Right lobe of liver (tissue), 6 donors: ENCODE measurements at regions not wholly inside any gene's neighbourhood (a gene's known extent, or its start where the extent isn't known, plus 50 kb on each side); places are given as distances from the start of the nearest gene placed in this dataset.
A peak's percentile ranks its signal among the peaks of the same experiment; 100 is the strongest.

Source experiments
- ATAC-seq, 4 donors: fragments of 200-7000 bp; cut with Tn5 transposase; one replicate each; pipeline ENCODE4 v1.9.1; 2020; ENCODE audit warnings: mild to moderate bottlenecking in 4 of 4, moderate library complexity in 4 of 4
- DNase-seq, 3 donors: peaks; one replicate each; pipeline ENCODE4 v3.0.0-alpha.2; 2020
- H3K27ac ChIP-seq, 3 donors: fragments of 200-600 bp; one replicate each; pipeline ENCODE4 v1.8.0; 2022
- H3K27me3 ChIP-seq, 2 donors: fragments of 200-600 bp; one replicate each; pipeline ENCODE4 v1.8.0; 2022
- H3K36me3 ChIP-seq, 4 donors: fragments of 200-600 bp; sonication (generic) in 1 of 4; one replicate each; pipeline versions ENCODE4 v1.5.1 to v1.8.0; 2017 to 2022; ENCODE audit warnings: control low read depth in 1 of 4
- H3K4me1 ChIP-seq, 4 donors: fragments of 200-600 bp; sonication (generic) in 1 of 4; one replicate each; pipeline versions ENCODE4 v1.5.1 to v1.8.0; 2017 to 2022; ENCODE audit warnings: control low read depth in 1 of 4
- H3K4me3 ChIP-seq, 3 donors: fragments of 200-600 bp; one replicate each; pipeline ENCODE4 v1.8.0; 2022
- H3K9me3 ChIP-seq, 4 donors: fragments of 200-600 bp; sonication (generic) in 1 of 4; one replicate each; pipeline versions ENCODE4 v1.5.1 to v1.8.0; 2017 to 2022; ENCODE audit warnings: control low read depth in 1 of 4
- CTCF ChIP-seq, 4 donors: fragments of 200-600 bp in 3 of 4; fragments of 450-650 bp in 1 of 4; IDR thresholded peaks; one replicate each; pipeline versions ENCODE4 v1.5.1 to v1.8.0; 2016 to 2022; ENCODE audit warnings: antibody characterized with exemption in 4 of 4, mild to moderate bottlenecking in 2 of 4
- POLR2A ChIP-seq: fragments of 450-650 bp; IDR thresholded peaks from one replicate; pipeline ENCODE4 v1.6.1; 2017; ENCODE audit warnings: antibody characterized with exemption, mild to moderate bottlenecking
- WGBS: methylation state at CpG from one replicate; pipeline ENCODE4 v1.1.6; 2018; ENCODE audit warnings: low coverage, low lambda C conversion rate; ENCODE audit not compliant: insufficient coverage; ENCODE audit errors: missing lambda C conversion rate; 5-methylcytosine and 5-hydroxymethylcytosine counted together
- intact Hi-C, 2 donors: fragments of 100-400 bp; cut with DNase I; formaldehyde crosslinking; loops; one replicate each; pipeline versions ENCODE4 v1.11.2 to v1.14.1; 2022
- donor health status: DM: no; HTN: yes; CAD: no.
- donor health status: DM: no; HTN: no; CAD: no.
- donor health status: DM: no; HTN: no; CAD: no.
- donor health status: DM: no; HTN: yes; CAD: no.
- donor health status: DM: no; HTN: yes; CAD: no.

- no peaks in the 10 kb centered on the region for H3K9me3 ChIP-seq
- DNase-seq (no peak), ATAC-seq (no peak)
- H3K4me3 ChIP-seq: no peak overlapping the region
- intact Hi-C loops: no loop called here
- H3K27ac ChIP-seq: no peak overlapping the region
- no peaks in the 10 kb centered on the region for H3K36me3 ChIP-seq
- WGBS: 90% methylated on average over 4 of the region's 5 CpGs
- no peak for TF ChIP-seq POLR2A
- no peak for TF ChIP-seq CTCF (IDR thresholded peaks at IDR 0.05)
- no peaks in the 10 kb centered on the region for H3K27me3 ChIP-seq
- peaks cover 0 to 4% (median 0%) of the 10 kb centered on the region in 4 donors for H3K4me1 ChIP-seq
Observed at GRCh38 chr12:30578426-30578825, 117.2 kb downstream of the IPO8 start.

- peak; percentile 89 to 93 (median 92) for ATAC-seq
- Histone ChIP-seq H3K9me3 (no peaks in the 10 kb centered on the region), H3K27ac (peak overlapping the region; percentile 50 to 72 (median 71)), H3K4me3 (no peak overlapping the region), H3K27me3 (no peaks in the 10 kb centered on the region), H3K36me3 (no peaks in the 10 kb centered on the region), H3K4me1 (peaks cover 0 to 26% (median 2%) of the 10 kb centered on the region in 4 donors)
- no peak for TF ChIP-seq POLR2A
- TF ChIP-seq CTCF (IDR thresholded peaks at IDR 0.05): no peak
- intact Hi-C loops: no loop called here
- DNase-seq: no peak
- WGBS: 10% methylated on average over 1 of the region's 1 CpG
Observed at GRCh38 chr12:30573145-30573544, 122.5 kb downstream of the IPO8 start.

GRCh38 chr12:30570211-30570890 is 125.3 kb downstream of the IPO8 start:
- no peak overlapping the region for H3K27ac ChIP-seq
- H3K4me1 ChIP-seq: peaks cover 0 to 39% (median 2%) of the 10 kb centered on the region in 4 donors
- no peaks in the 10 kb centered on the region for H3K27me3 ChIP-seq
- H3K36me3 ChIP-seq: no peaks in the 10 kb centered on the region
- TF ChIP-seq POLR2A: no peak
- TF ChIP-seq CTCF (IDR thresholded peaks at IDR 0.05): no peak
- no peaks in the 10 kb centered on the region for H3K9me3 ChIP-seq
- intact Hi-C loops: no loop called here
- H3K4me3 ChIP-seq: no peak overlapping the region
- peak; percentile 18 to 54 (median 42) for ATAC-seq
- 67% methylated on average over 5 of the region's 5 CpGs for WGBS
- no peak for DNase-seq

DNA sequence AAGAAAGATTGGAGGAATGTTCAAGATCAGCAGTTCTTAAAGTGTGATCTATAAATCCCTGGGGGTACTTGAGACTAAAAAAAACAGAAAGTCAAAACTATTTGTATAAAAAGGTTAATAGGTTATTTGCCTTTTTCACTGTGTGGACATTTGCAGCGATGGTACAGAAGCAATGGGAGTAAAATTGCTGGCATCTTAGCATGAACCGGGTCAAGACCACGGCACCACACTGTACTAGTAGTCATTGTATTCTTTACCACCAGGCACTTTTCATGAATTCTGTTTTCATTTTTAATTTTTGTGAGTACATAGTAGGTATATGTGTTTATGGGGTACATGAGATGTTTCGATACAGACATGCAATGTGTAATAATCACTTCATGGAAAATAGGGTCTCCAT is 126.2 kb downstream of the IPO8 start:
- WGBS: 54% methylated on average over 4 of the region's 4 CpGs
- no peak for ATAC-seq
- H3K36me3 ChIP-seq: no peaks in the 10 kb centered on the region
- H3K9me3 ChIP-seq: no peaks in the 10 kb centered on the region
- intact Hi-C loops: no loop called here
- TF ChIP-seq CTCF (IDR thresholded peaks at IDR 0.05) (no peak), POLR2A (no peak)
- no peak for DNase-seq
- H3K27me3 ChIP-seq: no peaks in the 10 kb centered on the region
- no peak overlapping the region for H3K4me3 ChIP-seq
- no peak overlapping the region for H3K27ac ChIP-seq
- H3K4me1 ChIP-seq: peaks cover 0 to 39% (median 2%) of the 10 kb centered on the region in 4 donors
